LNCAP (cell line): ENCODE measurements at regions not wholly inside any gene's neighbourhood (a gene's known extent, or its start where the extent isn't known, plus 50 kb on each side); places are given as distances from the start of the nearest gene placed in this dataset.

ENCODE experiments used
- TF ChIP-seq, protein P1 (sequence below): fragments of 450-650 bp; IDR thresholded peaks from 2 replicates; pipeline ENCODE4 v1.5.1; 2017; ENCODE audit warnings: mild to moderate bottlenecking

DNA sequence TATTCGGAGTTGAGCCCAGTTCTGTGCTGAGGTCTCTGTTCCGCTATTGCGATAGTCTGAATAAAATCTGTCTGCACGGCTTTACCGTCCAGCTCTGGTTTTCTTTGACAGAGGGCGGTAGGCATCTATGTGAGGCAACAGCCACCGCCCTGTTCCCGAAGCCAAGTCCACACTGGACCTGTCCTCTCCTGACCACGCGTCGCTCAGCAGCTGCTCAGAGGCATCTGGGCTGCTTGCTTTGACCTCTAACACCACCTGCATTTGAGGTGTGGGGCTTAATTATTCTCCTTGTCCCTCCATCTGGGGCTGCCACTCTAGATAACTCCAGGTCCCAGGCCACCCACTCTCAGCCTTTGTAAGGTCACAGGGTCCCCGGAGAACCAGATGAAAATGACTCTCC, 168.4 kb upstream of the SMIM23 start:
- TF ChIP-seq, protein P1, sequence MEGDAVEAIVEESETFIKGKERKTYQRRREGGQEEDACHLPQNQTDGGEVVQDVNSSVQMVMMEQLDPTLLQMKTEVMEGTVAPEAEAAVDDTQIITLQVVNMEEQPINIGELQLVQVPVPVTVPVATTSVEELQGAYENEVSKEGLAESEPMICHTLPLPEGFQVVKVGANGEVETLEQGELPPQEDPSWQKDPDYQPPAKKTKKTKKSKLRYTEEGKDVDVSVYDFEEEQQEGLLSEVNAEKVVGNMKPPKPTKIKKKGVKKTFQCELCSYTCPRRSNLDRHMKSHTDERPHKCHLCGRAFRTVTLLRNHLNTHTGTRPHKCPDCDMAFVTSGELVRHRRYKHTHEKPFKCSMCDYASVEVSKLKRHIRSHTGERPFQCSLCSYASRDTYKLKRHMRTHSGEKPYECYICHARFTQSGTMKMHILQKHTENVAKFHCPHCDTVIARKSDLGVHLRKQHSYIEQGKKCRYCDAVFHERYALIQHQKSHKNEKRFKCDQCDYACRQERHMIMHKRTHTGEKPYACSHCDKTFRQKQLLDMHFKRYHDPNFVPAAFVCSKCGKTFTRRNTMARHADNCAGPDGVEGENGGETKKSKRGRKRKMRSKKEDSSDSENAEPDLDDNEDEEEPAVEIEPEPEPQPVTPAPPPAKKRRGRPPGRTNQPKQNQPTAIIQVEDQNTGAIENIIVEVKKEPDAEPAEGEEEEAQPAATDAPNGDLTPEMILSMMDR: no peak

GRCh38 chr5:171617817-171618591, 167.6 kb upstream of the SMIM23 start:
- TF ChIP-seq, protein P1: no peak

DNA sequence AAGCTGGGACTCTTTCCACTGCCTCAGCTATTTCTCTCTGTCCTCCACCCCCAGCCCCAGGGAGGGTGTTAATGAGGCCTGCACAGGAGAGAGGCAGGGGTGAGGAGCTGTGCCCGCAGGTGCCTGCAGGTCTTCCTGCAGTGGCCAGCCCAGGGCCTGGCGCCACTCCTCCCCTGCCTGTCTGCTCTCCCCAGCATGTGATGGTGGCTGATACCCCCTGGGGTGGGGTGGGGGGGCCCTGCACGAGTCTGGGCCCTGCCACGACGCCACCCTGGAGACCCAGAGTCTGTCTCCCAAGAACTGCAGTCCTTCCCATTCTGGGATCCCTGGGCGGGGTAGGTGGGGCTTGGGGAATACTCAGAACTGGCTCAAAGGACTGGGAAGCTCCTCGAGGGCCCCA, 166.4 kb upstream of the SMIM23 start:
- TF ChIP-seq, protein P1: no peak

DNA sequence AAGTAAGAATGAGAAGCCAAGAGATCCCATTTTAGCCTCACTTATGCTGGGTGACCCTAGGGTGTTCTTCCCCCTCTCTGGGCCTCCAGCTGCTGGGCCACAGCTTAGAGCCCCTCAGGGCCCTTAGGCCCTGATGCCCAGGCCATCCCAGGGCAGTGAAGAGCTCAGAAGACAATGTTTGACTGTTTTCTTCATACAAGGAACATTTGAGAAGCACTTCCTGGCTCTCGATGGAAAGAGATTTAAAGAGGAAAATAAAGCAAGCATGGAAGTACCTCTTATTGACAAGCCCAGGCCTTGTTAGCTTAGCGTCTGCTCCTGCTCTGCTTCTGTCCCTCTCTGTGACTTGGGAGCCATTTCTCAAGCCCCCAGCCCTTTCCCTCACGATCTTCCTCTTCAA, 165.9 kb upstream of the SMIM23 start:
- TF ChIP-seq, protein P1: no peak

DNA sequence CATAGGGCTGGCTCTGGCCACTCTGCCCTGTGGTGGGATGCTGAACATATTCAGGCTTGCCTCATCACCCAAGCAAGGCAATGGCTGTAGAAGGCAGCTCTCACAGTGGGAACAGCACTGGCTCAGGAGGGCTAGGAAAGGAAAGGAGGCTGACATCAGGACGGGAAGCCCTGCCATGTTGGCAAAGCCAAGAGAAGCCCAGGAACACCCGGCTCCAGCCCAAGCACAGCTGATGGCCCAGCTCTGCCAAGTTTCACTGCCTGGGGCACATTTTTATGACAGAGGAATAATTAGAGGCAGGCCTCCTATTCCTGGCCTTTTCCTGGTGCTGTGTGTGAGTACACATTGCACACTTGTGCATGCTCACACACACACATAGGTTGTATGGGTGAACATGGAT, 163.6 kb upstream of the SMIM23 start:
- TF ChIP-seq, protein P1: no peak

GRCh38 chr5:171623107-171623506, 162.5 kb upstream of the SMIM23 start:
- TF ChIP-seq, protein P1: no peak

- TF ChIP-seq, protein P1: no peak
Observed at GRCh38 chr5:171623551-171624097, 162.0 kb upstream of the SMIM23 start.
